Lung (tissue), 11 donors: ENCODE measurements at regions not wholly inside any gene's neighbourhood (a gene's known extent, or its start where the extent isn't known, plus 50 kb on each side); places are given as distances from the start of the nearest gene placed in this dataset.

Experiments
- ATAC-seq: fragments of 200-7000 bp; cut with Tn5 transposase; one replicate; pipeline ENCODE4 v1.9.1; 2020; ENCODE audit warnings: moderate number of reproducible peaks; ENCODE audit not compliant: insufficient read depth, low FRiP score
- DNase-seq, 3 donors: peaks; one replicate each; pipeline ENCODE4 v3.0.0-alpha.2; 2013 to 2017
- H3K27ac ChIP-seq, 2 donors: one replicate each; pipeline ENCODE4 v1.5.1; 2013; ENCODE audit warnings: mild to moderate bottlenecking in 2 of 2, moderate library complexity in 2 of 2, control low read depth in 1 of 2, inconsistent platforms in 1 of 2, low read depth in 1 of 2, low read length in 1 of 2
- H3K27me3 ChIP-seq, 3 donors: one replicate each; pipeline ENCODE4 v1.5.1; 2013; ENCODE audit warnings: low read length in 2 of 3; ENCODE audit not compliant: control insufficient read depth in 3 of 3, insufficient read depth in 3 of 3
- H3K36me3 ChIP-seq, 4 donors: one replicate each; pipeline ENCODE4 v1.5.1; 2013; ENCODE audit warnings: low read length in 4 of 4, mild to moderate bottlenecking in 1 of 4, moderate library complexity in 1 of 4; ENCODE audit not compliant: control insufficient read depth in 4 of 4, insufficient read depth in 4 of 4
- H3K4me1 ChIP-seq, 5 donors: one replicate each; pipeline ENCODE4 v1.5.1; 2013; ENCODE audit warnings: low read length in 5 of 5, mild to moderate bottlenecking in 2 of 5, moderate library complexity in 1 of 5; ENCODE audit not compliant: control insufficient read depth in 5 of 5, insufficient read depth in 5 of 5
- H3K4me3 ChIP-seq: one replicate; pipeline ENCODE4 v1.5.1; 2013; ENCODE audit warnings: mild to moderate bottlenecking, control low read depth, moderate library complexity
- H3K9ac ChIP-seq, 2 donors: one replicate each; pipeline ENCODE4 v1.5.1; 2013; ENCODE audit warnings: low read length in 2 of 2, control low read depth in 1 of 2; ENCODE audit not compliant: insufficient read depth in 1 of 2
- H3K9me3 ChIP-seq, 4 donors: one replicate each; pipeline ENCODE4 v1.5.1; 2013; ENCODE audit warnings: low read length in 3 of 4, mild to moderate bottlenecking in 1 of 4, moderate library complexity in 1 of 4; ENCODE audit not compliant: control insufficient read depth in 4 of 4, insufficient read depth in 3 of 4
- WGBS, 2 donors: extraction: QIAGEN DNeasy Blood & Tissue Kit; methylation state at CpG; one replicate each; pipeline ENCODE4 v1.1.7; 2013; 5-methylcytosine and 5-hydroxymethylcytosine counted together
- TF ChIP-seq, protein P1 (sequence below): IDR thresholded peaks from 2 replicates; pipeline ENCODE4 v1.5.1; 2012; ENCODE audit warnings: mild to moderate bottlenecking; ENCODE audit errors: control extremely low read depth, extremely low read depth
- donor health status: control.
- donor health status: control.
- donor health status: Bipolar disorder and iron deficiency.
- donor health status: healthy.
- donor health status: DM: yes; HTN: yes; CAD: no.

DNA sequence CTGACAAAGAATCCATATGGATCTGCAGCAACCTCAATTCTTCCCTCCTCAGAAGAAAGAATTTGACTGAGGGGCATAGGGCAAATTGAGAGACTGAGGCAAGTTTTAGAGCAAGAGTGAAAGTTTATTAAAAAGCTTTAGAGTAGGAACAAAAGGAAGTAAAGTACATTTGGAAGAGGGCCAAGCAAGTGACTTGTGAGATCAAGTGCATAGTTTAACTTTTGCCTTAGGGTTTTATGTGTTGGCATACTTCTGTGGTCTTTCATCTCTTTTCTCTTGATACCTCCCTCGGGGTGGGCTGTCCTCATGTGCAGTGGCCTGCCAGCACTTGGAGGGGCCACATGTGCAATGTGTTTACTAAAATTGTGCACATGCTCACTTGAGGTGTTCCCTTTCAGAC is 98.0 kb upstream of the MAGEB16 start:
- Histone ChIP-seq H3K4me3 (no peak overlapping the region), H3K9ac (no peak overlapping the region), H3K4me1 (no peaks in the 10 kb centered on the region), H3K27me3 (peaks cover 0 to 8% (median 0%) of the 10 kb centered on the region in 3 donors), H3K9me3 (no peaks in the 10 kb centered on the region), H3K36me3 (no peaks in the 10 kb centered on the region), H3K27ac (no peak overlapping the region)
- DNase-seq (peak in 2 of 3 donors; percentile 1 to 24), ATAC-seq (no peak)
- TF ChIP-seq, protein P1, sequence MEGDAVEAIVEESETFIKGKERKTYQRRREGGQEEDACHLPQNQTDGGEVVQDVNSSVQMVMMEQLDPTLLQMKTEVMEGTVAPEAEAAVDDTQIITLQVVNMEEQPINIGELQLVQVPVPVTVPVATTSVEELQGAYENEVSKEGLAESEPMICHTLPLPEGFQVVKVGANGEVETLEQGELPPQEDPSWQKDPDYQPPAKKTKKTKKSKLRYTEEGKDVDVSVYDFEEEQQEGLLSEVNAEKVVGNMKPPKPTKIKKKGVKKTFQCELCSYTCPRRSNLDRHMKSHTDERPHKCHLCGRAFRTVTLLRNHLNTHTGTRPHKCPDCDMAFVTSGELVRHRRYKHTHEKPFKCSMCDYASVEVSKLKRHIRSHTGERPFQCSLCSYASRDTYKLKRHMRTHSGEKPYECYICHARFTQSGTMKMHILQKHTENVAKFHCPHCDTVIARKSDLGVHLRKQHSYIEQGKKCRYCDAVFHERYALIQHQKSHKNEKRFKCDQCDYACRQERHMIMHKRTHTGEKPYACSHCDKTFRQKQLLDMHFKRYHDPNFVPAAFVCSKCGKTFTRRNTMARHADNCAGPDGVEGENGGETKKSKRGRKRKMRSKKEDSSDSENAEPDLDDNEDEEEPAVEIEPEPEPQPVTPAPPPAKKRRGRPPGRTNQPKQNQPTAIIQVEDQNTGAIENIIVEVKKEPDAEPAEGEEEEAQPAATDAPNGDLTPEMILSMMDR, result no peak
- WGBS, 2 donors, result 26 to 40% methylated on average over 1 of the region's 1 CpG

GRCh38 chrX:35711281-35711680 is 86.9 kb upstream of the MAGEB16 start:
- ATAC-seq, result no peak
- no peak overlapping the region for H3K9ac ChIP-seq
- peaks cover 0 to 4% (median 0%) of the 10 kb centered on the region in 3 donors for H3K27me3 ChIP-seq

GRCh38 chrX:35722128-35722527 is 76.0 kb upstream of the MAGEB16 start:
- TF ChIP-seq, protein P1, result no peak
- Histone ChIP-seq H3K27ac (no peak overlapping the region), H3K9ac (no peak overlapping the region), H3K9me3 (no peaks in the 10 kb centered on the region), H3K4me1 (no peaks in the 10 kb centered on the region), H3K4me3 (no peak overlapping the region), H3K27me3 (peaks cover 0 to 2% (median 0%) of the 10 kb centered on the region in 3 donors), H3K36me3 (no peaks in the 10 kb centered on the region)
- ATAC-seq (no peak), DNase-seq (no peak)
- WGBS, 2 donors, result 70 to 74% methylated on average over 5 of the region's 5 CpGs

More at GRCh38 chrX:35711281-35711680, 86.9 kb upstream of the MAGEB16 start:
- TF ChIP-seq, protein P1, result no peak
- H3K4me1 ChIP-seq, result no peaks in the 10 kb centered on the region
- no peak overlapping the region for H3K4me3 ChIP-seq
- H3K9me3 ChIP-seq, result no peaks in the 10 kb centered on the region
- no peak for DNase-seq
- no peak overlapping the region for H3K27ac ChIP-seq
- H3K36me3 ChIP-seq, result no peaks in the 10 kb centered on the region

GRCh38 chrX:35726176-35726575 is 72.0 kb upstream of the MAGEB16 start:
- 30 to 55% methylated on average over 2 of the region's 2 CpGs for WGBS, 2 donors
- no peak for ATAC-seq
- H3K9ac ChIP-seq, result no peak overlapping the region
- no peaks in the 10 kb centered on the region for H3K4me1 ChIP-seq
- no peak overlapping the region for H3K27ac ChIP-seq
- DNase-seq, result no peak
- H3K9me3 ChIP-seq, result no peaks in the 10 kb centered on the region
- H3K36me3 ChIP-seq, result no peaks in the 10 kb centered on the region
- TF ChIP-seq, protein P1, result no peak
- no peak overlapping the region for H3K4me3 ChIP-seq
- peaks cover 0 to 10% (median 0%) of the 10 kb centered on the region in 3 donors for H3K27me3 ChIP-seq
